ENCODE measurements at regions not wholly inside any gene's neighbourhood (a gene's known extent, or its start where the extent isn't known, plus 50 kb on each side); places are given as distances from the start of the nearest gene placed in this dataset.

DNA sequence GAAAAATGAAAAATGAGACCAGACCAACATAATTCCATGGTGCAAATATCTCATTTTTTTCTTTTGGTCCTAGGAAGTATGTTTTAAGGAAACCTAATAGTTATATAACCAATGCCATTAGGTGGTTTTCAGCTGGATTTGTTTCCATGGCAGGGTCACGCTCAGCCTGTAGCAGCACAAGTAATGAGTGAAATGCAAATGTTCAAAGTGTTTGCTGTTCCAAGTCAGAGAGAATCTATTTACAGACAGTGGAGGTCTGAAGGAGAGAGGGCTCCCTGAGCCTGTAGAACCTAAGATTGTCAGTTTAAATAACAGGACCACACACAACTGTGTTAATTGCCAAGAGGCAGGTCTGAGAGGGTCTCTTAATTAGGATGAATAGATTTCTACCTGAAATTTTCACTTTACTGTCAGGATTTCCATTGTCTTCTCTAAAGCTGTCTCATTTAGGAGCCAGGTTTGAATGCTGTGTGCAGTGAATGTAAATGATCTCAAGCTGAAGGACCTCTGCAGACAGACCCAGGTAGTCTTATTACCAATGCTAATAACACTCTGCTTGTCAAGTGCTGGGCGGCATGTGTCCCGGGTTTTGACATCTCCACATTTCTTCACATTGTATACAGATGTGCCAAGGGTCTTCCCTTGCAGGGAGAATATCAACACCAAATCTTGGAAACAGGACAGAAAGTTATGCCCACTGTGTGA is 317.3 kb upstream of the NECTIN3 start:
- H3K9me3 Mint-ChIP-seq = peaks cover 4% of the 10 kb centered on the region
- peaks cover 47% of the 10 kb centered on the region for H3K4me1 Mint-ChIP-seq
- H3K4me3 Mint-ChIP-seq = no peak overlapping the region
- DNase-seq (ENCODE audit: low spot score in 2 of 2, unreplicated experiment in 2 of 2) = no peak
- TF ChIP-seq, protein P1, sequence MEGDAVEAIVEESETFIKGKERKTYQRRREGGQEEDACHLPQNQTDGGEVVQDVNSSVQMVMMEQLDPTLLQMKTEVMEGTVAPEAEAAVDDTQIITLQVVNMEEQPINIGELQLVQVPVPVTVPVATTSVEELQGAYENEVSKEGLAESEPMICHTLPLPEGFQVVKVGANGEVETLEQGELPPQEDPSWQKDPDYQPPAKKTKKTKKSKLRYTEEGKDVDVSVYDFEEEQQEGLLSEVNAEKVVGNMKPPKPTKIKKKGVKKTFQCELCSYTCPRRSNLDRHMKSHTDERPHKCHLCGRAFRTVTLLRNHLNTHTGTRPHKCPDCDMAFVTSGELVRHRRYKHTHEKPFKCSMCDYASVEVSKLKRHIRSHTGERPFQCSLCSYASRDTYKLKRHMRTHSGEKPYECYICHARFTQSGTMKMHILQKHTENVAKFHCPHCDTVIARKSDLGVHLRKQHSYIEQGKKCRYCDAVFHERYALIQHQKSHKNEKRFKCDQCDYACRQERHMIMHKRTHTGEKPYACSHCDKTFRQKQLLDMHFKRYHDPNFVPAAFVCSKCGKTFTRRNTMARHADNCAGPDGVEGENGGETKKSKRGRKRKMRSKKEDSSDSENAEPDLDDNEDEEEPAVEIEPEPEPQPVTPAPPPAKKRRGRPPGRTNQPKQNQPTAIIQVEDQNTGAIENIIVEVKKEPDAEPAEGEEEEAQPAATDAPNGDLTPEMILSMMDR (IDR thresholded peaks at IDR 0.05; ENCODE audit: unreplicated experiment) = no peak
- H3K36me3 Mint-ChIP-seq = no peaks in the 10 kb centered on the region
- no peak overlapping the region for H3K27ac Mint-ChIP-seq
- H3K27me3 Mint-ChIP-seq (ENCODE audit: low read depth) = no peaks in the 10 kb centered on the region

DNA sequence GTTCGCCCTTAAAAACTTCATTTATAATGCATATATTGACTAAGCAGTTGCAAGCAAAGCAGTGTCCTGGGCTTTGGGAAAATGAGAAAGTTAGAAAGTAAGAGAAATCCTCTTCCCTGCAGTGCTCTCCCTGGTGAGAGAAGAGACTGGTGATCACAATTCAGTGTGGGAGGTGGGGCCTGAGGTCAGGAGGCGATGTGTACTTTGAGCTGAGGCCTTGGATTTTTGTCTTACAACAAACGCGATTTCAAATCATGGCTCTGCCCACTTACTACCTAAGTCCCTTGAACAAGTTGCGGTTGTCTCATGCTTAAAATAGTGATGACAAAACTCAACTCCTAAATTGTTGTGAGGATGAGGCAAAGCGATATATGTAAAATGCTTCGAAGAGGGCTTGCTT is 316.3 kb upstream of the NECTIN3 start:
- H3K27me3 Mint-ChIP-seq (ENCODE audit: low read depth) = no peaks in the 10 kb centered on the region
- H3K27ac Mint-ChIP-seq = no peak overlapping the region
- TF ChIP-seq, protein P1 (IDR thresholded peaks at IDR 0.05; ENCODE audit: unreplicated experiment) = no peak
- no peak for DNase-seq (ENCODE audit: low spot score in 2 of 2, unreplicated experiment in 2 of 2)
- H3K36me3 Mint-ChIP-seq = no peaks in the 10 kb centered on the region
- peaks cover 39% of the 10 kb centered on the region for H3K4me1 Mint-ChIP-seq
- peaks cover 12% of the 10 kb centered on the region for H3K9me3 Mint-ChIP-seq
- no peak overlapping the region for H3K4me3 Mint-ChIP-seq

DNA sequence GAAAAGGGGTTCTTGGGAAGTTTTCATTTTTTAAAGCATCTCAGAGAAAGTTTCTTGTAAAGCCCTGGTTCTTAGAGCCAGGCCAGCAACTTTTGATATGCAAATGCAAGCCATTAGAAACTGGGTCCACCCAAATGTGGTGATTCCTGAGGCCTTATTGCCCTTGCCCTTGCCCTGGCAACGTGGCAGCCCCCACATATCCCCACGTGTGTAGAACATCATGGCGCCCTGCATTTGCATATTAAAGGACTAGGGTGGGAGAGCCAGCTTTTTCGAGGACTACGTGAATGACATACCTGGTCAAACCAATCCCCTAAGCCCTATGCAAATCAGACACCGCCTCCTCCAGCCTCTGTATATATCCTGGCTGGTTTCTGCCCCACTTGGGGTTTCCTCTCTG is 314.9 kb upstream of the NECTIN3 start:
- H3K36me3 Mint-ChIP-seq = peaks cover 3% of the 10 kb centered on the region
- no peak for DNase-seq (ENCODE audit: low spot score in 2 of 2, unreplicated experiment in 2 of 2)

DNA sequence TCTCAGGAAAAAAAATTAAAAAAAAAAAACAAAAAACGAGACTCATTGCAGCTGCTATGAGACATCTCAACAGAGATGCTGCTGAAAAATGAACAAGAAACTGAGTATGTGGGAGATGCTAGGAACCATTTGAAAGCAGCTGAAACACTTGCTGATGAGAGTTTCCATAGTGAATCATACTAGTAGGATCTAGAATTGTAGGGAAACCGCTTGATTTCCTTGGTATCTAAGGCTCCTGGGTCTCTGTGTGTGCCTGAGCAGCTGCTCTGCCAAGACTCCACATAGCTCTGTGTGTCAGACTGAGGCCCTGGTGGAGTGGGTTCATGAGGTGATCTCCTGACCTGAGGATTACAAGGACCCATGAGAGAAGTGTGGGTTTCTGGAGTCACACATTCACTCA is 313.4 kb upstream of the NECTIN3 start:
- Mint-ChIP-seq H3K4me3 (no peak overlapping the region), H3K36me3 (peaks cover 3% of the 10 kb centered on the region), H3K9me3 (peaks cover 23% of the 10 kb centered on the region), H3K27me3 (ENCODE audit: low read depth) (no peaks in the 10 kb centered on the region), H3K4me1 (peaks cover 14% of the 10 kb centered on the region), H3K27ac (no peak overlapping the region)
- no peak for DNase-seq (ENCODE audit: low spot score in 2 of 2, unreplicated experiment in 2 of 2)
- TF ChIP-seq, protein P1 (IDR thresholded peaks at IDR 0.05; ENCODE audit: unreplicated experiment) = no peak

More for the DNA sequence above, 314.9 kb upstream of the NECTIN3 start:
- no peaks in the 10 kb centered on the region for H3K27me3 Mint-ChIP-seq (ENCODE audit: low read depth)
- TF ChIP-seq, protein P1 (IDR thresholded peaks at IDR 0.05; ENCODE audit: unreplicated experiment) = no peak
- H3K9me3 Mint-ChIP-seq = peaks cover 18% of the 10 kb centered on the region
- peaks cover 29% of the 10 kb centered on the region for H3K4me1 Mint-ChIP-seq
- H3K4me3 Mint-ChIP-seq = no peak overlapping the region
- no peak overlapping the region for H3K27ac Mint-ChIP-seq

DNA sequence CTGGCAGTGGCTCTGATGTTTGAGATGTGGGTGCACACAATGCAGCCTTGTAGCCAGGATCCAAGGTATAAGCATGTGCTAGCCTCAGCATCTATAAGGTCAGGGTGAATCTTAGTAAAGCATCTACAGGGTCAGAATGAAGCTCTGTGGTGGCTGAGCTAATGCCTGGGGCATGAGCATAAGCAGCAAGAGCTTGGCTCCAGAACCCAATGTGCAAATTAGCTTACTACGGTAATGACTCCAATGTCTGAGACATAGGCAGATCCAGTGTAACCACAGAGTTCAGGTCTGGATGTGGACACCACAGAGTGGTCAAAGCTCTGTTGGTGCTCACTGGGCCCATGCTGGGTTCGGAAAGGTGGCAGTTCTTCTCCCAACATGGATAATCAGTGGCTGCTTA is 304.5 kb upstream of the NECTIN3 start:
- Mint-ChIP-seq H3K9me3 (peaks cover 33% of the 10 kb centered on the region), H3K4me1 (no peaks in the 10 kb centered on the region), H3K27me3 (ENCODE audit: low read depth) (no peaks in the 10 kb centered on the region), H3K27ac (no peak overlapping the region), H3K36me3 (no peaks in the 10 kb centered on the region), H3K4me3 (no peak overlapping the region)
- DNase-seq (ENCODE audit: low spot score in 2 of 2, unreplicated experiment in 2 of 2) = no peak
- TF ChIP-seq, protein P1 (IDR thresholded peaks at IDR 0.05; ENCODE audit: unreplicated experiment) = no peak
